LNCAP (cell line): ENCODE measurements at regions not wholly inside any gene's neighbourhood (a gene's known extent, or its start where the extent isn't known, plus 50 kb on each side); places are given as distances from the start of the nearest gene placed in this dataset.

ENCODE experiments used
- TF ChIP-seq, protein P1 (sequence below): fragments of 450-650 bp; IDR thresholded peaks from 2 replicates; pipeline ENCODE4 v1.5.1; 2017; ENCODE audit warnings: mild to moderate bottlenecking

DNA sequence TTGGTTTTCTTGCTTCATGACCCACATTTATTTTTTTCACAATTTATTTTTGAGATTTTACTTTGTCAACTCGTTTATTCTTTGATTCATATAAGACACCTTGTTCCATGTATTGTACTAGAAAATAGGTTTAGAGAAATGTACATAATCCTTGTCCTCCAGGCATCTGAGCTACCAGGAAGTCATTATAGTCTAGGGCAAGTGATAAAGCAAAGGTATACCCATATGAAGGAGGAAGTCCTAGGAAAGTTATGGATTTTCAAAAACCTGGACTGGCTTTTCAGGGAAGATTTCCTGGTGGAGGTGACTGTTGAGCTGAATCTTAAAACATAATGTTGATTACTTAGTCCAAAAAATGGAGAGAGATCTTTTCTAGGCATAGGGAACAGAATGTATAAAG, 98.8 kb upstream of the SHISA6 start:
- TF ChIP-seq, protein P1, sequence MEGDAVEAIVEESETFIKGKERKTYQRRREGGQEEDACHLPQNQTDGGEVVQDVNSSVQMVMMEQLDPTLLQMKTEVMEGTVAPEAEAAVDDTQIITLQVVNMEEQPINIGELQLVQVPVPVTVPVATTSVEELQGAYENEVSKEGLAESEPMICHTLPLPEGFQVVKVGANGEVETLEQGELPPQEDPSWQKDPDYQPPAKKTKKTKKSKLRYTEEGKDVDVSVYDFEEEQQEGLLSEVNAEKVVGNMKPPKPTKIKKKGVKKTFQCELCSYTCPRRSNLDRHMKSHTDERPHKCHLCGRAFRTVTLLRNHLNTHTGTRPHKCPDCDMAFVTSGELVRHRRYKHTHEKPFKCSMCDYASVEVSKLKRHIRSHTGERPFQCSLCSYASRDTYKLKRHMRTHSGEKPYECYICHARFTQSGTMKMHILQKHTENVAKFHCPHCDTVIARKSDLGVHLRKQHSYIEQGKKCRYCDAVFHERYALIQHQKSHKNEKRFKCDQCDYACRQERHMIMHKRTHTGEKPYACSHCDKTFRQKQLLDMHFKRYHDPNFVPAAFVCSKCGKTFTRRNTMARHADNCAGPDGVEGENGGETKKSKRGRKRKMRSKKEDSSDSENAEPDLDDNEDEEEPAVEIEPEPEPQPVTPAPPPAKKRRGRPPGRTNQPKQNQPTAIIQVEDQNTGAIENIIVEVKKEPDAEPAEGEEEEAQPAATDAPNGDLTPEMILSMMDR, result no peak

DNA sequence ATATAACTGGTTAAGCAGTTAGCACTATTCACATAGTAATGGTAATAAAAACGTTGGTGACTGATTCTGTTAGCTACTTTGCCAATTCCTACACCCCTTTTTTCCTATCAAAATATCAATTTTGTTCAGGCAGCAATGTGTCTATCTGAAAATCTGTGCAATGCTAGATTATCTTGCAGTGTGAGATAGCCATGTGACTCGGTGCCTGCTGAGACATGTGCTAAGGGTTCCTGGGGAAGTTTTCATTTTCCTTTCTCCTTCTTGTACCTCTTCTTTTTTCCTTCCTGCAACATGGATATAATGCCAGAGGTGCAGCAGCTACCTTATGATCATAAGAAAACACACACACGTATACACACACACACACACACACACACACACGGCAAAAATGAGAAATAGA, 100.5 kb upstream of the SHISA6 start:
- TF ChIP-seq, protein P1, result no peak

DNA sequence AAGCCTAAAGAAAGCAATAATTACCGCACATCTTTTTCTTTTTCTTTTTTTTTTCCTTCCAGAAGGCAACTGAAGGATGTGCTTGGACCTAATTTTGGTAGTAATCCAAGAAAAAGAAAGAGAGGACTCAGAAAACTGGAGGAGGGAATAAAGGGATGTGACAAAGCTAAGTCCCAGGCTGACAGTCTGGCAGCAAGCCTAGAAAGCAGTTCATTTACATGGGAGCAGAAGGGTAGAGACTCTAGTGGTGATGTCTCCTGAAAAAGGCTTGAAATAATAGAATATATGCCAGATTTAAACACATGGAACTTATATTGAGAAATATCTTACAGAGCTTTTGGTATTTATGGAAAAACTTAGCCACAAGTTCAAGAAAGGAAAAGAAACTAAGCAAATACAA, 101.0 kb upstream of the SHISA6 start:
- TF ChIP-seq, protein P1, result no peak

DNA sequence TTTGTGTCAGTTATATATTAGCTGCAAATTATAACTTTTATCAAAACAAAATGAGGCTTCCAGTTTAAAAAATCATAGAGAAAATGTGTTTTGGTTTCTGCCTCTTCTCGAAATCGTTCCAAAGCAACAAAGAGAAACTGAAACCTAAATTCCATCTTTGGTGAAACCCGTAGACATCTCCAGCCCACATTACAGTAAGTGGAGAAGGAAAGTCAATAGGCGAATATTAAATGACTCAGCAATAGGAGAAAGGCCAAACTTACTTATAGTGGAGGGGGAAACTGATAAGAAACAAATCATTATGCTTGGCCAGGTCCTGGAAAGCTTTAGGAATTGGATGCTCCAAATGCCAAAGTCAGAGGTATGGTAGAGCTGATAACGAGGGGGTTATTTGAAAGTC, 103.0 kb upstream of the SHISA6 start:
- TF ChIP-seq, protein P1, result no peak

DNA sequence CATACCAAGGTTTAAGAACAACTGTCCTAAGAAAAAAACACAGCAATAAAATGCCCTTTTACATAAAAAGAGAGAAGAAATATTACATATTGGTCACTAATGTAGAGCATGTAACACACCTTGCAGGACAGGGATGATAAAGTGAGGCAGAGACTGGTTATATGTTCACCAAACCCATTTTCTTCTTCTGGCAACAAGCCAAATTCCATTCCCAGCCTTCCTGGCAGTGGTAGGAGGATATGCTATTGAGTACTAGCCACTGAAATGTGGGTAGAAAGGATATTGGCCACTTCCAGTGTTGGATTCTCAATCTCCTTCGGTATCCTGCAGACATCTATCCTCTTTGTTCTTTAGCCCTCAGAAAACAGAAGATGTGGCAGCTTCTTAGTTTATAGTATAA, 105.2 kb upstream of the SHISA6 start:
- TF ChIP-seq, protein P1, result no peak

DNA sequence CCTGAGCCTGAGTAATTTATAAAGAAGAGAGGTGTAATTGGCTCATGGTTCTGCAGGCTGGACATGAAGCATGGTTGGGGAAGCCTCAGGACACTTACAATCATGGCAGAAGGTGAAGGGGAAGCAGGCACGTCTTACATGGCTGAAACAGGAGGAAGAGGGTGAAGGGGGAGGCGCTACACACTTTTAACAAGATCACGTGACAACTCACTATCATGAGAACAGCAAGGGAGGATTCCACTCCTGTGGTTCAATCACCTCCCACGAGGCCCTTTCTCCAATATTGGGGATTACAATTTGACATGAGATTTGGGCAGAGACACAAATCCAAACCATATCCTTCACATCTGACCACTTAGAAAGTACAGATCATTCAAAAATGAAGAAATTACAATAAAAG, 110.6 kb upstream of the SHISA6 start:
- TF ChIP-seq, protein P1, result no peak

DNA sequence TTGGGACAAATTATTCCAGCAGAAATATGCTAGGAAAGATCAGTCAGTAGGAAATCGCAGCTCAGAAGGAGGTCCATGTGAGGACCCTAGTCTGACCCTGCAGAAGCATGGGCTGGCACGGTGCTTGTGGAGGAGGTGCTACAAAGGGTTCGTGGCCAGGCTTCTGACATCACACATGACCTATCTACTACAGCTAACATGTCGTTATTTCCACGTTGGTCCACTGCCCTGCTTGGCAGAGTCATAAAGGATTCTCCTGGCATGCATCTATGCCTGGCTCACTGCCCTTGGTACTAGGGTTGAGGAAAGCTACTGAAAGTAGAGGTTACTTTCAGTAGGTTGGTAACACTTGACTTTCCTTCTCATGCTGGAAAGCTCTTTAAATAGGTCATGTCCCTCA, 118.1 kb upstream of the SHISA6 start:
- TF ChIP-seq, protein P1, result no peak

DNA sequence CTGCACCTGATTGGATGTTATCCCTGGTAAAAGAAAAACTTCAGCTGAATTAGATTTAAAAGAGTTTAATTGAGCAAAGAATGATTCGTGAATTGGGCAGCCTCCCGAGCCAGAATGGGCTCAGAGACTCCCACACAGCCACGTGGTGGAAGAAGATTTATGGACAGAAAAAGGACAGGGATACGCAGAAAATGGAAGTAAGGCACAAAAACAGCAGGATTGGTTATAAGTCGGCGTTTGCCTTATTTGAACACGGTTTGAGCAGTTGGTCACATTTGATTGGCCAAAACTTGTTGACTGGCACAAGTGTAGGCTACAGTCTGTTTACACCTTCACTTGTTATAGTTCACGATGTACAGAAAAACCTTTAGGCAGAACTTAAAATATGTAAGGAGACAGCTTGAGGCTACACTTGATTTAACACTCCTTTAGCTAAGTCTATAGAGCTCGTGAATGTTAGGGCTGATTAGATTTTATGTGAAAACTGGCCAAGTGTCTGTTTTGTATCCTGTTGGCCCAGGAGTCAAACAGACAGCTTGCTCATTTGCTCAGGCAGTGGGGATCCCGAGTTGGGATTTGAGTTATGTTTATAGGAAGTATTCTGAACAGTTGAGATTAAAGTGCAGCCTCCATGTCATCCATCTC, 119.5 kb upstream of the SHISA6 start:
- TF ChIP-seq, protein P1, result no peak
